ENCODE measurements at regions not wholly inside any gene's neighbourhood (a gene's known extent, or its start where the extent isn't known, plus 50 kb on each side); places are given as distances from the start of the nearest gene placed in this dataset.
"Not testable (repeated sequence)": the region's sequence is repeated elsewhere in the genome, so short reads cannot be mapped to it uniquely, and the experiment has no call there.

GRCh38 chr1:83180621-83181020 is 818.3 kb downstream of the TTLL7 start:
- H3K36me3 ChIP-seq (ENCODE audit: control insufficient read depth in 1 of 2, insufficient read depth in 2 of 2, low read length in 2 of 2); H2BK12ac ChIP-seq (ENCODE audit: low read length); H2AK5ac ChIP-seq (ENCODE audit: low read length); H3K9me3 ChIP-seq (ENCODE audit: insufficient read depth, low read depth, low read length); H3K4me1 ChIP-seq (ENCODE audit: control insufficient read depth in 1 of 2, insufficient read depth in 2 of 2, low read length in 2 of 2); H3K79me1 ChIP-seq (ENCODE audit: low read length); H3K23ac ChIP-seq (ENCODE audit: low read length); H2BK5ac ChIP-seq (ENCODE audit: low read depth, low read length, poor library complexity); H2AFZ ChIP-seq (ENCODE audit: insufficient read depth, low read length, poor library complexity); H3K27me3 ChIP-seq (ENCODE audit: insufficient read depth, low read length); H3K27ac ChIP-seq (ENCODE audit: low read depth, low read length); H3K79me2 ChIP-seq (ENCODE audit: control insufficient read depth, insufficient read depth, low read length, poor library complexity); H3K14ac ChIP-seq (ENCODE audit: low read length); H3K4me3 ChIP-seq (ENCODE audit: low read depth, low read length); H3K18ac ChIP-seq (ENCODE audit: low read length); DNase-seq; H4K91ac ChIP-seq (ENCODE audit: low read depth, low read length); H4K12ac ChIP-seq (ENCODE audit: low read depth, low read length); H3K4ac ChIP-seq (ENCODE audit: low read depth, low read length); H3K9ac ChIP-seq (ENCODE audit: low read length); H3K4me2 ChIP-seq (ENCODE audit: low read length); H2BK120ac ChIP-seq (ENCODE audit: insufficient read depth, low read length, poor library complexity); H4K8ac ChIP-seq (ENCODE audit: low read depth, low read length): not testable (repeated sequence)
- no CpG with 5 or more reads among the region's 3 CpGs for WGBS (ENCODE audit: extremely low coverage, insufficient coverage, insufficient read length)

GRCh38 chr1:83167634-83168033 is 831.3 kb downstream of the TTLL7 start:
- H3K27ac ChIP-seq (ENCODE audit: low read depth, low read length); H3K4me3 ChIP-seq (ENCODE audit: low read depth, low read length); H3K4me2 ChIP-seq (ENCODE audit: low read length); H3K36me3 ChIP-seq (ENCODE audit: control insufficient read depth in 1 of 2, insufficient read depth in 2 of 2, low read length in 2 of 2); H4K8ac ChIP-seq (ENCODE audit: low read depth, low read length); H3K4ac ChIP-seq (ENCODE audit: low read depth, low read length); H3K4me1 ChIP-seq (ENCODE audit: control insufficient read depth in 1 of 2, insufficient read depth in 2 of 2, low read length in 2 of 2); H3K23ac ChIP-seq (ENCODE audit: low read length); H3K9me3 ChIP-seq (ENCODE audit: insufficient read depth, low read depth, low read length); H3K14ac ChIP-seq (ENCODE audit: low read length); H3K18ac ChIP-seq (ENCODE audit: low read length); H2AFZ ChIP-seq (ENCODE audit: insufficient read depth, low read length, poor library complexity); H2BK5ac ChIP-seq (ENCODE audit: low read depth, low read length, poor library complexity); DNase-seq; H4K12ac ChIP-seq (ENCODE audit: low read depth, low read length); H4K91ac ChIP-seq (ENCODE audit: low read depth, low read length); H2AK5ac ChIP-seq (ENCODE audit: low read length); H2BK12ac ChIP-seq (ENCODE audit: low read length); H3K79me1 ChIP-seq (ENCODE audit: low read length); H3K27me3 ChIP-seq (ENCODE audit: insufficient read depth, low read length); H3K9ac ChIP-seq (ENCODE audit: low read length); H3K79me2 ChIP-seq (ENCODE audit: control insufficient read depth, insufficient read depth, low read length, poor library complexity); H2BK120ac ChIP-seq (ENCODE audit: insufficient read depth, low read length, poor library complexity): not testable (repeated sequence)
- no CpG with 5 or more reads among the region's 9 CpGs for WGBS (ENCODE audit: extremely low coverage, insufficient coverage, insufficient read length)

GRCh38 chr1:83163879-83164475 is 835.0 kb downstream of the TTLL7 start:
- not testable (repeated sequence) for H3K27me3 ChIP-seq (ENCODE audit: insufficient read depth, low read length); H2BK120ac ChIP-seq (ENCODE audit: insufficient read depth, low read length, poor library complexity); H3K4me1 ChIP-seq (ENCODE audit: control insufficient read depth in 1 of 2, insufficient read depth in 2 of 2, low read length in 2 of 2); H4K8ac ChIP-seq (ENCODE audit: low read depth, low read length); H2BK12ac ChIP-seq (ENCODE audit: low read length); H3K4me3 ChIP-seq (ENCODE audit: low read depth, low read length); H3K27ac ChIP-seq (ENCODE audit: low read depth, low read length); H2AFZ ChIP-seq (ENCODE audit: insufficient read depth, low read length, poor library complexity); H3K4me2 ChIP-seq (ENCODE audit: low read length); H3K23ac ChIP-seq (ENCODE audit: low read length); H4K12ac ChIP-seq (ENCODE audit: low read depth, low read length); H3K79me1 ChIP-seq (ENCODE audit: low read length); H2AK5ac ChIP-seq (ENCODE audit: low read length); H3K9ac ChIP-seq (ENCODE audit: low read length); H3K18ac ChIP-seq (ENCODE audit: low read length); H2BK5ac ChIP-seq (ENCODE audit: low read depth, low read length, poor library complexity); H3K36me3 ChIP-seq (ENCODE audit: control insufficient read depth in 1 of 2, insufficient read depth in 2 of 2, low read length in 2 of 2); H3K9me3 ChIP-seq (ENCODE audit: insufficient read depth, low read depth, low read length); H3K79me2 ChIP-seq (ENCODE audit: control insufficient read depth, insufficient read depth, low read length, poor library complexity); H3K14ac ChIP-seq (ENCODE audit: low read length); H4K91ac ChIP-seq (ENCODE audit: low read depth, low read length); H3K4ac ChIP-seq (ENCODE audit: low read depth, low read length)
- WGBS (ENCODE audit: extremely low coverage, insufficient coverage, insufficient read length): no CpG with 5 or more reads among the region's 3 CpGs
- peak in 1 of 2 donors; percentile 2 for DNase-seq

- not testable (repeated sequence) for H2AFZ ChIP-seq (ENCODE audit: insufficient read depth, low read length, poor library complexity); H3K36me3 ChIP-seq (ENCODE audit: control insufficient read depth in 1 of 2, insufficient read depth in 2 of 2, low read length in 2 of 2); H4K12ac ChIP-seq (ENCODE audit: low read depth, low read length); H3K9me3 ChIP-seq (ENCODE audit: insufficient read depth, low read depth, low read length); H3K79me1 ChIP-seq (ENCODE audit: low read length); H3K9ac ChIP-seq (ENCODE audit: low read length); H4K91ac ChIP-seq (ENCODE audit: low read depth, low read length); H3K18ac ChIP-seq (ENCODE audit: low read length); H3K4me2 ChIP-seq (ENCODE audit: low read length); H3K27ac ChIP-seq (ENCODE audit: low read depth, low read length); H3K4ac ChIP-seq (ENCODE audit: low read depth, low read length); H3K4me1 ChIP-seq (ENCODE audit: control insufficient read depth in 1 of 2, insufficient read depth in 2 of 2, low read length in 2 of 2); H4K8ac ChIP-seq (ENCODE audit: low read depth, low read length); H2AK5ac ChIP-seq (ENCODE audit: low read length); H3K4me3 ChIP-seq (ENCODE audit: low read depth, low read length); H3K14ac ChIP-seq (ENCODE audit: low read length); H2BK5ac ChIP-seq (ENCODE audit: low read depth, low read length, poor library complexity); H3K79me2 ChIP-seq (ENCODE audit: control insufficient read depth, insufficient read depth, low read length, poor library complexity); DNase-seq; H3K23ac ChIP-seq (ENCODE audit: low read length); H3K27me3 ChIP-seq (ENCODE audit: insufficient read depth, low read length); H2BK12ac ChIP-seq (ENCODE audit: low read length); H2BK120ac ChIP-seq (ENCODE audit: insufficient read depth, low read length, poor library complexity)
- no CpG with 5 or more reads among the region's 1 CpG for WGBS (ENCODE audit: extremely low coverage, insufficient coverage, insufficient read length)
Measured at GRCh38 chr1:83158924-83159323, 840.0 kb downstream of the TTLL7 start.
